ENCODE measurements at regions not wholly inside any gene's neighbourhood (a gene's known extent, or its start where the extent isn't known, plus 50 kb on each side); places are given as distances from the start of the nearest gene placed in this dataset.

DNA sequence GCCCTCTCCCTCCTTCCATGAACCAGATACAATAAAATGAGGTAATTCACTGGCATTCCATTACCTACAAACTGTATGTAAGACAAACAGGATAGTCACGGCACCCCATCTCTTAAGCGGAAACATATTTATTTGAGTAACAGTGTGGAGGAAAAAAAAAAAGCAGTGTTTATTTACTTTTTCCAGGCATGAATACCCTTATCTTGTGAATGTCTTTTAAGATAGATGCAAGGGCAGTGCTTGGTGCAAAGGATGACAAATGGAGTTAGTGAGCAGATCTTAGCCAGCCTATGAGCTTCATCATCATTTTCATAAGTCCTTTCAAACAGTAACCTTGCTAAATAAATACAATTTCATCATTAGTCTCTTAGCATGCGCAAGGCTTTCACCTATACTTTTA, 1661.8 kb upstream of the SPRY2 start:
- Mint-ChIP-seq H3K4me3 (ENCODE audit: unreplicated experiment) (no peak overlapping the region), H3K4me1 (ENCODE audit: insufficient read depth, unreplicated experiment) (no peaks in the 10 kb centered on the region), H3K27ac (ENCODE audit: low read depth, unreplicated experiment) (no peak overlapping the region), H3K36me3 (ENCODE audit: insufficient read depth, unreplicated experiment) (no peaks in the 10 kb centered on the region), H3K27me3 (ENCODE audit: insufficient read depth, unreplicated experiment) (no peaks in the 10 kb centered on the region), H3K9me3 (ENCODE audit: unreplicated experiment) (no peaks in the 10 kb centered on the region)
- intact Hi-C loops (cut with micrococcal nuclease): no loop called here
- POLR2A ChIA-PET: interaction anchor here (0.7 kb wide), 1 partner anchor 877 kb away, joined by 4 read pairs; no protein-coding TSS in a partner anchor
- TF ChIP-seq, protein P1, sequence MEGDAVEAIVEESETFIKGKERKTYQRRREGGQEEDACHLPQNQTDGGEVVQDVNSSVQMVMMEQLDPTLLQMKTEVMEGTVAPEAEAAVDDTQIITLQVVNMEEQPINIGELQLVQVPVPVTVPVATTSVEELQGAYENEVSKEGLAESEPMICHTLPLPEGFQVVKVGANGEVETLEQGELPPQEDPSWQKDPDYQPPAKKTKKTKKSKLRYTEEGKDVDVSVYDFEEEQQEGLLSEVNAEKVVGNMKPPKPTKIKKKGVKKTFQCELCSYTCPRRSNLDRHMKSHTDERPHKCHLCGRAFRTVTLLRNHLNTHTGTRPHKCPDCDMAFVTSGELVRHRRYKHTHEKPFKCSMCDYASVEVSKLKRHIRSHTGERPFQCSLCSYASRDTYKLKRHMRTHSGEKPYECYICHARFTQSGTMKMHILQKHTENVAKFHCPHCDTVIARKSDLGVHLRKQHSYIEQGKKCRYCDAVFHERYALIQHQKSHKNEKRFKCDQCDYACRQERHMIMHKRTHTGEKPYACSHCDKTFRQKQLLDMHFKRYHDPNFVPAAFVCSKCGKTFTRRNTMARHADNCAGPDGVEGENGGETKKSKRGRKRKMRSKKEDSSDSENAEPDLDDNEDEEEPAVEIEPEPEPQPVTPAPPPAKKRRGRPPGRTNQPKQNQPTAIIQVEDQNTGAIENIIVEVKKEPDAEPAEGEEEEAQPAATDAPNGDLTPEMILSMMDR (IDR thresholded peaks at IDR 0.05; ENCODE audit: unreplicated experiment): no peak
- no peak for DNase-seq (ENCODE audit: unreplicated experiment)
- CTCF ChIA-PET: no interaction called here
- no TSS peak for BruUV-seq (replicated peaks)

DNA sequence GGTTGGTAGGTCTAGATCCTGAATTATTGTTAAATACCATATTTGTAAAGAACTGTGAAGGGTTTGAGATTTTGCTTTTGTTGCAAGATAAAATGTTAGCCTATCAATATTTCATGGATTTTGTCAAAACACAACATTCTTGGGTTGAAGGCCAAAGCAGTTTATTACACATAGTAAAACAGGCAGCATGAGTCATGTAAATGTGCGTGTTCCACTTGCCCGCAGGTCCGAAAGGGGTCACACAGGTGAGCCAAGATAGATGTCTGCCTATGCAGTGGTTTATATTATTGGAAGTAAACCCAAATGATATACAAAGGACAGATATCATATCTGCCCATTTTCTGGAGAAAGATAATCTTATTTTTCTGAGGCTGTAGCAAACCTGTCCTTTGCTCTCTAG, 1654.4 kb upstream of the SPRY2 start:
- CTCF ChIA-PET: no interaction called here
- Mint-ChIP-seq H3K9me3 (ENCODE audit: unreplicated experiment) (no peaks in the 10 kb centered on the region), H3K4me3 (ENCODE audit: unreplicated experiment) (no peak overlapping the region), H3K27ac (ENCODE audit: low read depth, unreplicated experiment) (no peak overlapping the region), H3K4me1 (ENCODE audit: insufficient read depth, unreplicated experiment) (no peaks in the 10 kb centered on the region), H3K36me3 (ENCODE audit: insufficient read depth, unreplicated experiment) (no peaks in the 10 kb centered on the region), H3K27me3 (ENCODE audit: insufficient read depth, unreplicated experiment) (no peaks in the 10 kb centered on the region)
- BruUV-seq (replicated peaks): no TSS peak
- POLR2A ChIA-PET: interaction anchor here (0.6 kb wide), 1 partner anchor 9 kb away, joined by 4 read pairs; no protein-coding TSS in a partner anchor
- TF ChIP-seq, protein P1 (IDR thresholded peaks at IDR 0.05; ENCODE audit: unreplicated experiment): no peak
- intact Hi-C loops (cut with micrococcal nuclease): no loop called here
- DNase-seq (ENCODE audit: unreplicated experiment): no peak

DNA sequence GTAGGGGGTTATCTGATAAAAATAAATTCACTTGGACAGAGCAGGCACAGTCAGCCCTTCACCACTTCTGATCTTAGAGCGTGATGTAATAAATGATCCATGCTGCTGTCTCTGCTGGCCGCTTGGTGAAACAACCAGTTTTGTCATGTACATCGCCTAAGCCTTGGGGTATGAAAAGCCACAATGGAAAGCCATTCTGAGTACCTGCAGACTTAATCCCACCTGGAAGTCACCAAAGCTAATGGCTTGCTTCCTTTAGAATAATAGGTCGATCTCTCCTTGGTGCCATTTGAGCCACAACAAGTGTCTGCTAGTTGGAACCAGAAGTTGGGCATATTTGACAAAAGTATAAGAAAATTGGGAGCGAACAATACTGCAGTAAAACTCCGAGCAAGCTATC, 1649.7 kb upstream of the SPRY2 start:
- no peak for DNase-seq (ENCODE audit: unreplicated experiment)
- ChIA-PET CTCF (interaction anchor here (0.6 to 0.7 kb wide), 2 partner anchors 37 to 61 kb away, joined by 3 read pairs; no protein-coding TSS in a partner anchor), POLR2A (no interaction called here)
- H3K9me3 Mint-ChIP-seq (ENCODE audit: unreplicated experiment): no peaks in the 10 kb centered on the region
- H3K27me3 Mint-ChIP-seq (ENCODE audit: insufficient read depth, unreplicated experiment): no peaks in the 10 kb centered on the region
- no TSS peak for BruUV-seq (replicated peaks)
- H3K4me3 Mint-ChIP-seq (ENCODE audit: unreplicated experiment): no peak overlapping the region
- H3K27ac Mint-ChIP-seq (ENCODE audit: low read depth, unreplicated experiment): no peak overlapping the region
- TF ChIP-seq, protein P1 (IDR thresholded peaks at IDR 0.05; ENCODE audit: unreplicated experiment): no peak
- intact Hi-C loops (cut with micrococcal nuclease): no loop called here
- peaks cover 5% of the 10 kb centered on the region for H3K4me1 Mint-ChIP-seq (ENCODE audit: insufficient read depth, unreplicated experiment)
- no peaks in the 10 kb centered on the region for H3K36me3 Mint-ChIP-seq (ENCODE audit: insufficient read depth, unreplicated experiment)

DNA sequence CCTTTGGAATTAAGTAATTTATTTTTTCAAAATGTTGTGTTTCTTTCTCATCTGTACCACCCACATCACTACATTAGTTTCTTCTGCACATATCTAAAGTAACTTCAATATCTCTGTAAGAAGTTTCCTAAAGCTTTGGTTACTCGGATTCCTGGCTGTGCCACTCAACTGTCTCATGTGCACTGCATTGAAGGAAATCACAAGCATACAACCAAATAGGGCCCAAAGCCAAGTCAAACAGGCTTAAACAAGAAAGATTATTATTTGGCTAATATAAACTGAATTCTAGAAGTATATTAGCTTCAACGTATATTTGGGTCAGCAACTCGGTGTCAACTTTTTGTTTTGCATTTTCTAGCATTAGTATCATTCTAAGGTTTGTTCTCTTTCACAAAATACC, 1647.6 kb upstream of the SPRY2 start:
- POLR2A ChIA-PET: no interaction called here
- CTCF ChIA-PET: no interaction called here
- TF ChIP-seq, protein P1 (IDR thresholded peaks at IDR 0.05; ENCODE audit: unreplicated experiment): no peak
- Mint-ChIP-seq H3K27ac (ENCODE audit: low read depth, unreplicated experiment) (no peak overlapping the region), H3K27me3 (ENCODE audit: insufficient read depth, unreplicated experiment) (no peaks in the 10 kb centered on the region), H3K4me3 (ENCODE audit: unreplicated experiment) (no peak overlapping the region), H3K4me1 (ENCODE audit: insufficient read depth, unreplicated experiment) (peaks cover 5% of the 10 kb centered on the region), H3K36me3 (ENCODE audit: insufficient read depth, unreplicated experiment) (no peaks in the 10 kb centered on the region), H3K9me3 (ENCODE audit: unreplicated experiment) (no peaks in the 10 kb centered on the region)
- no peak for DNase-seq (ENCODE audit: unreplicated experiment)
- BruUV-seq (replicated peaks): no TSS peak
- intact Hi-C loops (cut with micrococcal nuclease): no loop called here
